Activated CD8-positive, alpha-beta T cell treated with anti-CD3 and anti-CD28 coated beads, Interleukin-2, amount 10 ng/mL, durations not matched to agents 7 days and 5 days (primary cell): ENCODE measurements at regions not wholly inside any gene's neighbourhood (a gene's known extent, or its start where the extent isn't known, plus 50 kb on each side); places are given as distances from the start of the nearest gene placed in this dataset.

Experiments
- ATAC-seq: fragments of 150-1000 bp; cut with Tn5 transposase; one replicate; pipeline ENCODE4 v1.10.0; 2021; ENCODE audit warnings: moderate library complexity
- CTCF ChIA-PET: fragments of 350-600 bp; sonication (Branson Sonifier 250); formaldehyde crosslinking; loops from one replicate; lab custom pipeline; 2021; ENCODE audit warnings: antibody characterized with exemption; lab: Charles Lee
- POLR2A ChIA-PET: fragments of 350-600 bp; sonication (Branson Sonifier 250); formaldehyde crosslinking; loops from one replicate; lab custom pipeline; 2021; ENCODE audit warnings: antibody characterized with exemption; lab: Charles Lee
- DNase-seq: peaks from one replicate; pipeline ENCODE4 v3.0.0-alpha.2; 2020
- H3K27ac Mint-ChIP-seq: one replicate; pipeline ENCODE4 v1.8.0; 2021; ENCODE audit warnings: mild to moderate bottlenecking, mixed read lengths
- H3K27me3 Mint-ChIP-seq: one replicate; pipeline ENCODE4 v1.8.0; 2021; ENCODE audit warnings: low read depth, mixed read lengths
- H3K36me3 Mint-ChIP-seq: one replicate; pipeline ENCODE4 v1.8.0; 2021; ENCODE audit warnings: low read depth, mixed read lengths
- H3K4me1 Mint-ChIP-seq: one replicate; pipeline ENCODE4 v1.8.0; 2021; ENCODE audit warnings: low read depth, mixed read lengths
- H3K4me3 Mint-ChIP-seq: one replicate; pipeline ENCODE4 v1.8.0; 2021; ENCODE audit warnings: mild to moderate bottlenecking, mixed read lengths
- H3K9me3 Mint-ChIP-seq: one replicate; pipeline ENCODE4 v1.8.0; 2022; ENCODE audit warnings: mixed read lengths; ENCODE audit not compliant: insufficient read depth

DNA sequence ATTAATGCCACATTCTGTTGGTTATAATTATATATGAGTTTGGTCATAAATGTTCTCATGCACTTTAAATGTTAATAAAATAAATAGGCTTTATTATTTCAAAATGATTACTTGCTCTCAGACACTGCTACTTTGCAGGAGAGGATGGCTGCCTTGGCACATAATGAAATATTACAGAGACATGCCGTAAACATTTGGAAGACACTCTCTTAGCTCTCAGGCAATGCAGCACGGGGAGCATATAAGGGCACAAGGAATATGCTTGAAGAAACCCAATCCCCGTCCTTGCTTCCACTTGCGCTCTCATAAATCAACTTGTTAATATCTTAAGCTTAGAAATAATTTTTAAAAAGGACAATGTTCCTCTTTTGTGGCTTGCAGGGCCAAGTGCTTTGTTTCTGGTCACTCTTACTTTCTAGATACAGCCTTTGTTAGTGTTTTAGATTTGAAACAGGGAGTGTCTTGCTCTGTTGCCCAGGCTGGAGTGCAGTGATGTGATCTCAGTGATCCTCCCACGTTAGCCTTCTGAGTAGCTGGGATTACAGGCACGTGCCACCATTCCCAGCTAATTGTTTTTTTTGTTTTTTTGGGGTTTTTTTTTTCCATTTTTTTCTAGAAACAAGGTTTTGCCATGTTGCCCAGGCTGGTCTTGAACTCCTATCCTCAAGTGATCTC, 445.0 kb downstream of the SPRY1 start:
- Mint-ChIP-seq H3K9me3 (no peaks in the 10 kb centered on the region), H3K36me3 (no peaks in the 10 kb centered on the region), H3K4me1 (no peaks in the 10 kb centered on the region), H3K27me3 (no peaks in the 10 kb centered on the region), H3K27ac (no peak overlapping the region), H3K4me3 (no peak overlapping the region)
- CTCF ChIA-PET, result no interaction called here
- DNase-seq (no peak), ATAC-seq (no peak)
- POLR2A ChIA-PET, result no interaction called here

DNA sequence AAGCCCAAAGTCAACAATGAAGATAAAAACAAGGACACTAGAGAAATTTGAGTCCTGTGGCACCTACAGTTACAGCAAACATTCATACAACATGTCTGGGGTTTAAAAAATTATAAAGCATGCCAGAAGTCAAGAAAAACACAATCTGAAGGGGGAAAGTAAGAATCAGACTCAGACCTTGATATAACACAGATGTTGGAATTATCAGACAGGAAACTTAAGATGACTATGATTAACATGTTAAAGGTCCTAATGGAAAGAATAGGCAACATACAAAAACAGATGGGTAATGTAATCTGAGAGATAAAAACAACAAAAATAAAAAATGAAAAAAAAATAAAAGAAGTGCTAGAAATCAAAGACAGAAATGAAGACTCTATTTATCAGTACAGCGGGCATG, 446.5 kb downstream of the SPRY1 start:
- Mint-ChIP-seq H3K36me3 (no peaks in the 10 kb centered on the region), H3K27me3 (peaks cover 3% of the 10 kb centered on the region), H3K27ac (no peak overlapping the region), H3K9me3 (no peaks in the 10 kb centered on the region), H3K4me1 (no peaks in the 10 kb centered on the region), H3K4me3 (no peak overlapping the region)
- DNase-seq (no peak), ATAC-seq (no peak)
- ChIA-PET POLR2A (no interaction called here), CTCF (no interaction called here)

DNA sequence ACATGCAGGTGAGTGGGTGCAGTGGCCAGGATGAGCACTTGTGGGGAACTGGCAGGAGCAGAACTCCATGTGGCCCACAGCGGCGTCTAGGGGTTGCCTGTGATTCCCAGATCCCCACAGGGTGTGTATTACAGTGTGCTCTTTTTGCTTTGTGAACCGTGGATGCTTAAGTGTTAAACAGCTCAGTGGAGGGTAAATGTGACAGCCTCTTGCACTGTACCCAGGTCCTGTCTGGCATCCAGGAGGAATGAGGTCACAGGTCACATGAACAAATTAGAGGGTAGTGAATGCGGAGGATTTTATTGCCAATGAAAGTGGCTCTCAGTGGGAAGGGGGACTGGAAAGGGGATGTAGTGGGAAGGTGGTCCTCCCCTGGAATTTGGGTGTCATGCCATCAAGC, 447.8 kb downstream of the SPRY1 start:
- POLR2A ChIA-PET, result no interaction called here
- ATAC-seq, result no peak
- Mint-ChIP-seq H3K27me3 (peaks cover 3% of the 10 kb centered on the region), H3K4me3 (no peak overlapping the region), H3K27ac (no peak overlapping the region), H3K9me3 (no peaks in the 10 kb centered on the region), H3K36me3 (no peaks in the 10 kb centered on the region), H3K4me1 (no peaks in the 10 kb centered on the region)
- no peak for DNase-seq
- CTCF ChIA-PET, result no interaction called here

DNA sequence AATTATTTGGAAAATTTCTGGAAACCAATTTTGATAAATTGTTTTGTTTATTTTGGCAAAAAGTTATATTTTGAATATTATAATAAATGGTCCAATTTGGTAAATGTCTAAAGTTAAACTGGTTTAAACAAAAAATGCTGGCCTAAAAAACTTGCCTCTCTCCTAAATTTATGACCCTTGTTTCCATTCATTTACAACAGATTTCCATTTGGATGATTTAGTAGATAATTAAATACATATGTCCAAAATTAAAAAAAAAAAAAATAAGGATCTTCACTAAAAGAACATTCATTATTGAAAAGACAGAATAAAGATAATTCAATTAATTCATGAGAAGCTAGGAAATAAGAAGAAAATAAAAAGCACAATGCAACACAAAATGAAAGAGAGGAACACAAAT, 449.5 kb downstream of the SPRY1 start:
- ATAC-seq, result no peak
- Mint-ChIP-seq H3K36me3 (no peaks in the 10 kb centered on the region), H3K4me1 (no peaks in the 10 kb centered on the region), H3K4me3 (no peak overlapping the region), H3K9me3 (no peaks in the 10 kb centered on the region), H3K27me3 (peaks cover 3% of the 10 kb centered on the region), H3K27ac (no peak overlapping the region)
- CTCF ChIA-PET, result no interaction called here
- POLR2A ChIA-PET, result no interaction called here
- no peak for DNase-seq

DNA sequence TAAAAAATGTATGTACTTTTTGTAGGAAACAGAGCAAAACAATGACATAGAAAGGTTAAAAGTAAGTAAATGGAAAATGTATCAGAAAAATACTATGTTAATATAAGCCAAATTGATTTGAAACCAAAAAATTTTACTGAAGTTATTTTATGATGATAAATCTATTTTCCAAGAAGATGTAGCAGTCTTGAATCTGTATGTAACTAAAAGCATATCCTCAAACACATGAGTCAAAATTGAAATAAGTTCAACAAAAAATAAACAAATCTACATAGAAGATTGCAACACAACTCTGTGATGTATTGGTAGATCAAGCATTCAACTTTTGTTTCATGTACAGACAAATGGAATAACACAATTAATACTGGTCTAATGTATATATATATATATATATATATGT, 450.0 kb downstream of the SPRY1 start:
- Mint-ChIP-seq H3K4me3 (no peak overlapping the region), H3K9me3 (no peaks in the 10 kb centered on the region), H3K36me3 (no peaks in the 10 kb centered on the region), H3K27me3 (peaks cover 3% of the 10 kb centered on the region), H3K4me1 (no peaks in the 10 kb centered on the region), H3K27ac (no peak overlapping the region)
- DNase-seq, result no peak
- no peak for ATAC-seq
- ChIA-PET POLR2A (no interaction called here), CTCF (no interaction called here)

DNA sequence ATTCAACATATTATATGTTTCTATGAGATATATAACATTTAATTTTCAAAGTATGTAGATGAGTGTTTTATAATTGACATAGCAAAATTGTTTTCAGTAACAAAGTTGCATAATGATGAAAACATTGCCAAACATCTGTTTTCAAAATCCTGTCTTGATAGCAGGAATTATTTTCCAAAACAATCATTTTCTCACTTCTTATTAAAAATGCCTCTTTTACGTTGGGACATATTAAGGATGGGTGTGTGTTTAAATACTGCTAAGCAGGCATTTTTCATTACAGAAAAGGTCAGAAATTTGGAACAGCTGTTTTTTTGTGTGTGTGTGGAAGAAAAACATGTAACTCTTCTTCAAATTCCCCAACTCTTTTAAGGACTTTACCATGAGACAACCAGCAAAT, 452.0 kb downstream of the SPRY1 start:
- no peaks in the 10 kb centered on the region for H3K4me1 Mint-ChIP-seq
- ATAC-seq (no peak), DNase-seq (no peak)
- no peaks in the 10 kb centered on the region for H3K9me3 Mint-ChIP-seq
- peaks cover 3% of the 10 kb centered on the region for H3K27me3 Mint-ChIP-seq
- POLR2A ChIA-PET, result no interaction called here
- H3K27ac Mint-ChIP-seq, result no peak overlapping the region
- no peaks in the 10 kb centered on the region for H3K36me3 Mint-ChIP-seq
- H3K4me3 Mint-ChIP-seq, result no peak overlapping the region
- CTCF ChIA-PET, result no interaction called here

DNA sequence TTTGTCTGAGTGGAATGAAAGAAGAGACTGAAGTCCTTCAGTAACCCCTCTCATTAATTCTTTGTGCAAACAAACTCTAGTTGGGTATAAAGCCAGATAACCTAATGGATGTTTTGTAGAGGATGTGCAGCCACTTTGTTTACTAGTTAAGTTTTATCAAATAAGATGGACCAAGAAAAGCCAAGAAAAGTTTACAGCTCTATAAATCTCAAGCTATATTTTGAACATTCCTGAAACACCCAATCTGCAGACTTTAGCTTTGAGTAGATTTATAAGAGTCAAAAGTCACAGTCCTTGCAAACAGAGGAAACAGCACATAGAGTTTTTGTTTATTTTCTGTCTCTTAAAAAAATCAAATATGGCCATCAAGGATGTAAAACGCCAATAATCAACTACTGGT, 452.9 kb downstream of the SPRY1 start:
- Mint-ChIP-seq H3K4me3 (no peak overlapping the region), H3K27me3 (peaks cover 3% of the 10 kb centered on the region), H3K27ac (no peak overlapping the region), H3K4me1 (no peaks in the 10 kb centered on the region), H3K36me3 (no peaks in the 10 kb centered on the region), H3K9me3 (no peaks in the 10 kb centered on the region)
- no peak for DNase-seq
- CTCF ChIA-PET, result no interaction called here
- POLR2A ChIA-PET, result no interaction called here
- ATAC-seq, result no peak

DNA sequence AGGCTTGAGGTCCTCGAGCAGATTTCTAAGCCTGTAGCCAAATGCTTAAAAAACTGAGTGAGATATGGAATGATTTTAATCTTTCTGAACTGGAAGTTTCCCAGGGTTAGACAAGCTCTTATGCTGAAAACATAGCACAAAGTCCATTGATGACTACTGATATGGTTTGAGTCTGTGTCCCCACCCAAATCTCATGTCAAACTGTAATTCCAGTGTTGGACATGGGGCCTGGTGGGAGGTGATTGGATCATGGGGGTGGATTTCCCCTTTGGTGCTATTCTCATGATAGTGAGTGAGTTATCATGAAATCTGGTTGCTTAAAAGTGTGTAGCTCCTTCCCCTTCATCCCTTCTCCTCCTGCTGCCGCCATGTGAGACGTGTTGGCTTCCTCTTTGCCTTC, 454.9 kb downstream of the SPRY1 start:
- no peaks in the 10 kb centered on the region for H3K36me3 Mint-ChIP-seq
- CTCF ChIA-PET, result no interaction called here
- no peak for DNase-seq
- no peaks in the 10 kb centered on the region for H3K4me1 Mint-ChIP-seq
- no peaks in the 10 kb centered on the region for H3K9me3 Mint-ChIP-seq
- ATAC-seq, result no peak
- H3K4me3 Mint-ChIP-seq, result no peak overlapping the region
- H3K27ac Mint-ChIP-seq, result no peak overlapping the region
- POLR2A ChIA-PET, result no interaction called here
- H3K27me3 Mint-ChIP-seq, result peaks cover 3% of the 10 kb centered on the region

DNA sequence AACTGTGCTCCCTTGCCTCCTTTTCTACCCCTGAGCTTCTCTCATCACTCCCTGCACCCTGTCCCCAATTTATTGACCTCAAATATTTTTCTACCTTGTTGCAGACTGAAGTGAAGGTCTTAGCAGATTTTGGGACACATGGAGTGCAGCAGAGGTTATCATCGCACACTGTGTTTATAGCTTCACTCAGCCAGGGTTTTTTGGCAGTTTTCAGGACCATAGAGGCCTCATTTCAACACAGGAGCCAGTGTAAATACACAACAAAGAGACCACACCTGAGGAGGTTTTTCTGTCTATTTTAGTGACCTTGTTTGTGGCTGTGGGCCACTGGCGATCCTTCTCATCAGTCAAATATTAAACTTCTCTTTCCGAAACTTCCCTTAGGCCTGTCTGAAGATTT, 457.1 kb downstream of the SPRY1 start:
- H3K9me3 Mint-ChIP-seq, result no peaks in the 10 kb centered on the region
- H3K27me3 Mint-ChIP-seq, result peaks cover 4% of the 10 kb centered on the region
- POLR2A ChIA-PET, result no interaction called here
- no peak overlapping the region for H3K27ac Mint-ChIP-seq
- CTCF ChIA-PET, result interaction anchor here (0.9 kb wide), 1 partner anchor 32 kb away, joined by 3 read pairs; no protein-coding TSS in a partner anchor
- H3K4me1 Mint-ChIP-seq, result no peaks in the 10 kb centered on the region
- ATAC-seq, result no peak
- no peak overlapping the region for H3K4me3 Mint-ChIP-seq
- H3K36me3 Mint-ChIP-seq, result no peaks in the 10 kb centered on the region
- DNase-seq, result no peak

DNA sequence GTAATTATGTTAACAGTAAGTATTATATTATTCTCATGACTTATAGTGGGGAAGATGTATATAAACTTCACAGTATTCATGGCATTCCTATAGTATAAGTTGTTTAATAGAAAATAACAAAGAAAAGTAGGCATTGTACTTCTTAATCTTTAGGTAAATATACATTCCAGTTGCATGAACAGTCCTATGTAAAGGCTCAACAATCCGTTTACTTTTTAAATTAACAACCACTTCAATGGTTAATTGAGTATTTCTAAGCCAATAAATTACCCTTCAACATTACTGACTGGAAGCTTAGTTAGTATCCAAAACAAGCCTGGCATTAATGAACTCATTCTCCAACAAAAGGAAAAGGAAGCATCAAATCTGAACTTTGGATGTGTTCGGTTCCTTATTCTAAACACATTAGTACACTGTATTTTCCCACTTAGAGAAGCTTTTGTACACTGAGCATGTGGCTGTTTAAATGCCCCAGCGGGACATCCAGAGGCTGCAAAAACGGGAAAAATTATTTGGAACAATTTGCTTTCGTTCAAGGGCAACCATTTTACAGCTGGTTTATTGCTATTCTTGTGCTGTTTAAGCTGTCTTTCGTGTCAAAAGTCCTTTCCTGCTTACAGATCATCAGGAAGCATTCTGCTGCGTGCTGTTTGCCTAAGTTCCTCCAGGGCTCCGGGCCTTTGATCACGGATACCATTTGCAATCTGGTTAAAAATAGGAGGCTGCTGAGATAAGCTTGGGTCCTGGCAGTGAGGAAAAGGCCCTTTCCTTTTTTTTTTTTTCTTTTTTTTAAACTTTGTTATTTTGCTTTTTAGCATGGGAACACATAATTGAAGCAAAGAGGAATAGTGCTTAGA, 460.3 kb downstream of the SPRY1 start:
- DNase-seq, result no peak
- POLR2A ChIA-PET, result interaction anchor here (0.6 kb wide), 1 partner anchor 214 kb away, joined by 4 read pairs; no protein-coding TSS in a partner anchor
- no peak for ATAC-seq
- H3K9me3 Mint-ChIP-seq, result no peaks in the 10 kb centered on the region
- H3K27me3 Mint-ChIP-seq, result peaks cover 4% of the 10 kb centered on the region
- H3K4me3 Mint-ChIP-seq, result no peak overlapping the region
- no peaks in the 10 kb centered on the region for H3K4me1 Mint-ChIP-seq
- no peaks in the 10 kb centered on the region for H3K36me3 Mint-ChIP-seq
- CTCF ChIA-PET, result interaction anchor here (0.7 kb wide), 1 partner anchor 74 kb away, joined by 3 read pairs; no protein-coding TSS in a partner anchor
- H3K27ac Mint-ChIP-seq, result no peak overlapping the region

DNA sequence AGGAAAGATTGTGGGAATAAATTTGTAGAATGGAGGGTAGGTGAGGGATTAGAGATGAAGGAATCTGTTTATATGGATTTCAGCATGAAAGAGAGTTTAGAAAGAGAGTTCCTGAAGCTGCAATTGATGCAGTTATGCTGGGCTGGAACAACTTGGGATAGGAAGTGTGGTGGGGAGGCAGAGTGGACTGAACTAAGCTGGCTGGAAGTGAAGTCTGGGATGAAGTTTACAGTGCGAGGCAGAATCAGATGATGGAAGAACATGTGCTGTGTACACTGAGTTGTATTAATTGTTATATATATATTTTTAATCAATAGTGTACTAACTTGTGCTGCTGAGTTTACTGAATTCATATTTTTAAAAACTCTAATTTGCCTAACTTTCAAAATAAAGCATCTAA, 461.9 kb downstream of the SPRY1 start:
- no peak overlapping the region for H3K4me3 Mint-ChIP-seq
- CTCF ChIA-PET, result no interaction called here
- no peak for ATAC-seq
- POLR2A ChIA-PET, result no interaction called here
- H3K36me3 Mint-ChIP-seq, result no peaks in the 10 kb centered on the region
- H3K9me3 Mint-ChIP-seq, result no peaks in the 10 kb centered on the region
- H3K4me1 Mint-ChIP-seq, result no peaks in the 10 kb centered on the region
- no peak overlapping the region for H3K27ac Mint-ChIP-seq
- H3K27me3 Mint-ChIP-seq, result peaks cover 4% of the 10 kb centered on the region
- no peak for DNase-seq

DNA sequence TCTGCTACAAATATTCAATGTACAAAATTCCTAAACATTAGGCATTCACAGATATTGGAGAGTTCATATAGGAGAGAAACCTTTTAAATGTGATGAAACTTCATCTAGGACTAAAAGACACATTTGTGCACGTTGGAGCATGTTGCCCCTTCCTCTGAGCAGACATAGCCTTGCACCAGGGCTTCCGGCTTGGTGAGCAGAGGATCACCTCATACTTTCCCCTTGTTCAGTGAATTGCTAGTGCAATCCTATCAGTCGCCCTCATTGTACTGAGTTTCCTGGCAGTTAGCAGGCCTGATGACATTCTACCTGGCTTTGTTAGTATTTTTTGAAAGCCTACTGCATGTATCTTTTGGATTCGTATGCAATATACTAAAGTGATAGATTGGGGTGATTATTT, 466.2 kb downstream of the SPRY1 start:
- ChIA-PET POLR2A (interaction anchor here (0.6 kb wide), 1 partner anchor 20 kb away, joined by 3 read pairs; no protein-coding TSS in a partner anchor), CTCF (no interaction called here)
- DNase-seq, result no peak
- Mint-ChIP-seq H3K4me1 (no peaks in the 10 kb centered on the region), H3K4me3 (no peak overlapping the region), H3K9me3 (no peaks in the 10 kb centered on the region), H3K36me3 (no peaks in the 10 kb centered on the region), H3K27ac (no peak overlapping the region), H3K27me3 (peaks cover 4% of the 10 kb centered on the region)
- ATAC-seq, result no peak
